ENCODE measurements at regions not wholly inside any gene's neighbourhood (a gene's known extent, or its start where the extent isn't known, plus 50 kb on each side); places are given as distances from the start of the nearest gene placed in this dataset.

DNA sequence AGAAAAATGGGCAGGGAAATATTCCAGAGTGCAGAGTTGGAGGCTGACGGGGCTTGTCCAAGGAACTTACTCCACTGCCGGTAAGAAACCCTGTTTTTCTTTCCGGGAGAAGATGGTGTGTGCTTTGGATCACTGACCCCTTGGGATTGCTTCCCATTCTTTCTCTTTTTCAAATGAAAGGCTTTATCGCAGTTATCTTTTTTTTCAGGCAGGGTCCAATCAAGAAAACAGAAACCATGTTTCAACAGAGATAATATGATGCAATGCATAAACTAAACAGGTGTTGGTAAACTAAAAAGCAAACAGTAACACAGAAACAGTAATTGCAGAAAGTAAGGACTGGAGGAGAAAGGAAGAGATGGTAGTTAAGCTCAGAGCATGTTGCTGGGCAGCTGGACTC lies 145.1 kb downstream of the LYPLAL1 start:
- H3K4me3 ChIP-seq (replicated peaks; ENCODE audit: low read depth, low read length): no peak overlapping the region
- TF ChIP-seq, protein P1, sequence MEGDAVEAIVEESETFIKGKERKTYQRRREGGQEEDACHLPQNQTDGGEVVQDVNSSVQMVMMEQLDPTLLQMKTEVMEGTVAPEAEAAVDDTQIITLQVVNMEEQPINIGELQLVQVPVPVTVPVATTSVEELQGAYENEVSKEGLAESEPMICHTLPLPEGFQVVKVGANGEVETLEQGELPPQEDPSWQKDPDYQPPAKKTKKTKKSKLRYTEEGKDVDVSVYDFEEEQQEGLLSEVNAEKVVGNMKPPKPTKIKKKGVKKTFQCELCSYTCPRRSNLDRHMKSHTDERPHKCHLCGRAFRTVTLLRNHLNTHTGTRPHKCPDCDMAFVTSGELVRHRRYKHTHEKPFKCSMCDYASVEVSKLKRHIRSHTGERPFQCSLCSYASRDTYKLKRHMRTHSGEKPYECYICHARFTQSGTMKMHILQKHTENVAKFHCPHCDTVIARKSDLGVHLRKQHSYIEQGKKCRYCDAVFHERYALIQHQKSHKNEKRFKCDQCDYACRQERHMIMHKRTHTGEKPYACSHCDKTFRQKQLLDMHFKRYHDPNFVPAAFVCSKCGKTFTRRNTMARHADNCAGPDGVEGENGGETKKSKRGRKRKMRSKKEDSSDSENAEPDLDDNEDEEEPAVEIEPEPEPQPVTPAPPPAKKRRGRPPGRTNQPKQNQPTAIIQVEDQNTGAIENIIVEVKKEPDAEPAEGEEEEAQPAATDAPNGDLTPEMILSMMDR (IDR thresholded peaks at IDR 0.05; ENCODE audit: low read depth, low read length, missing control alignments): no peak

DNA sequence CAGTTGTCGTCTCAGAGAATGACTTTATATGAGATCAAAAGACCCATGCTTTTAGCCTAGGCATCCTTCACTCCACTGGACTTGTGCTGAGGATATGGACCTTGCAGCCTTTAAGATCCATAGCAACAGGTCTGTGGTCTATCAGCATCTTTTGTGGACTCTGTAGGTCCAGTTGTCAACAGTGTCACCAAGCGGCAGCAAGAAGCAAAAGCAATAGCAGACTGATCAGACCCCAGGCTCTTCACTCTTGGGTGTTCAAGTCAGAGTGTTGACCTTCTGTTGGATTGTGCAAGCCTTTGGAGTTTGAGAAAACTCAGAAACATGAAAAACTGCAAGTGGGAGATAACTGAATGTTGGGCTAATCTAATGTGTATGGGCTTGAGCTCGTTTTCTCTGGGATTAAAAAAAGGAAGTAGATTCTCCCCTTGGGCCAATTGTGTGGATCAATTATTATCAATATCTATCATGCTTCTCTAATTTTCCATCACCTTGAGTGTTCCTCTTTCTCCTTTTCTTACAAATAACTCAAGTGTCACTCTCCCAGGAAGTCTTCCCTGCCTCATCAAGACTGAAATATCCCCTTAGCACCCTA lies 144.2 kb downstream of the LYPLAL1 start:
- DNase-seq (ENCODE audit: extremely low read depth, low read depth): no peak
- TF ChIP-seq, protein P1 (IDR thresholded peaks at IDR 0.05; ENCODE audit: low read depth, low read length, missing control alignments): no peak
- H3K4me3 ChIP-seq (replicated peaks; ENCODE audit: low read depth, low read length): no peak overlapping the region

More for the DNA sequence above, 145.1 kb downstream of the LYPLAL1 start:
- DNase-seq (ENCODE audit: extremely low read depth, low read depth): no peak

DNA sequence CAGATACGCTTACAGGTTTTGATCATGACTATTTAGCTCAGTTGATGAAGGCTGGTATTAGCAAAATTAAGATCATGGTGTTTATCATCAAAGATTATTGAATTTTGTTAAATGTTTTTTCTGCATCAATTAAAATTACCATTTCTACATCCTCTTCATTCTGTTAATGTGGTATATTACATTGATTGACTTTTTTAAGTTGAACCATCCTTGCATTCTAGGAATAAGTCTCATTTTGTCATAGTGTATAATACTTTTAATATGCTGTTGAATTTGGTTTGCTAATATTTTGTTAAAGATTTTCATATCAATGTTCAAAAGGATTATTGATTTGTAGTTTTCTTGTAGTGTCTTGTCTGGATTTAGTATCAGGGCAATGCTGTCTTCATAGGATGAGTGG lies 142.4 kb downstream of the LYPLAL1 start:
- DNase-seq (ENCODE audit: extremely low read depth, low read depth): no peak
- TF ChIP-seq, protein P1 (IDR thresholded peaks at IDR 0.05; ENCODE audit: low read depth, low read length, missing control alignments): no peak
- H3K4me3 ChIP-seq (replicated peaks; ENCODE audit: low read depth, low read length): no peak overlapping the region

DNA sequence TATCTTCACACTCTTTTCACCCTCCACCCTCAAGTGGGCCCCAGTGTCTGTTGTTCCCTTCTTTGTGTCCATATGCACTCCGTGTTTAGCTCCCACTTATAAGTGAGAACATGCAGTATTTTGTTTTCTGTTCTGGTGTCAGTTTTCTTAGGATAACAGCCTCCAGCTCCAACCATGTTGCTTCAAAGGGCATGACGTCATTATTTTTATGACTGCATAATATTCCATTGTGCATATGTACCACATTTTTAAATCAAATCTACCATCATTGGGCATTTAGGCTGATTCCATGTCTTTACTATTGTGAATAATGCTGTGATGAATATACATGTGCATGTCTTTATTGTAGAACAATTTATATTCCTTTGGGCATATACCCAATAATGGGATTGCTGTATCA lies 140.3 kb downstream of the LYPLAL1 start:
- no peak for DNase-seq (ENCODE audit: extremely low read depth, low read depth)
- TF ChIP-seq, protein P1 (IDR thresholded peaks at IDR 0.05; ENCODE audit: low read depth, low read length, missing control alignments): no peak
- no peak overlapping the region for H3K4me3 ChIP-seq (replicated peaks; ENCODE audit: low read depth, low read length)

DNA sequence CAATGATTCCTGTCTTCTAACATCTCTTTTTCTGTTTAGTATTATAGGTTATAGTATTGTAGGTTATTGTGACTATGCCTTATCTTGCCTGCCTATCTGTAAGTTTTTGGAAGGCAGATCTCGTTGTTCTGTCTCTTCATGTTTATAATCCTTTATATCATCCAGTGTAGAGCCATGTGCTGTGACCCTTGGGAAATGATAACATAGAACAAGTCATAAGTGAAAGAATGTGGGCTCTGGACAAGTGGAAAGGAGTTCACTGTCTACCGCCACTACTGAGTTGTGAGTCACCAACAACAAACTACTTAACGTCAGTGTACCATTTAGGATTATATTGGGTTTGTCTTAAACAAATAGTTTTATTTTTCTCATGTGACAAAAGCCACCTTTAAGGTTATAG lies 139.3 kb downstream of the LYPLAL1 start:
- TF ChIP-seq, protein P1 (IDR thresholded peaks at IDR 0.05; ENCODE audit: low read depth, low read length, missing control alignments): no peak
- DNase-seq (ENCODE audit: extremely low read depth, low read depth): peak; percentile 17
- H3K4me3 ChIP-seq (replicated peaks; ENCODE audit: low read depth, low read length): no peak overlapping the region

DNA sequence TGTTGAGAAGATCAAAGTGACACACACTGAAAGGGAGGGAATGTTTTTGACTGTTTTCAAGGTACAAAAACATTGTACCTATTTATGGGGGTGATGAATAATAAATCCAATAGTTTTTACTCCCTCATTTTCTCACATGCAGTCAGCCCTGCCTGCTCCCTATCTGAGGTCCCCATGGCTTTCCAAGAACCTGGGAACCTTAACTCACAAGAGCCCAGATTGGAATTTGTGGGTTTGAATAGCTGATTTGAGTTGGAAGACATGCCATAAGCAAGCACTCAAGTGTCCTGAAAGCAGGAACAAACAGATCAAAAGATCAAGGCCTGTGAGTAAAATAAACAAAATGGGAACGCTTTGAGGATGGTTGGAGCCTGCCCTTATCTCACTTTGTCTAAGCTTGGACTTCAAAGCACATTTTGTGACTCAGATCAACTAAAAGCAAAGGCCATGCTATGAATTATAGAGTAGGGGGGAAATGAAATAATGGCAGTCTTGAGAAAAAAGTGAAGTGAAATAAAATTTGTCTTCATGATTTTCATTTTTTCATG lies 136.6 kb downstream of the LYPLAL1 start:
- TF ChIP-seq, protein P1 (IDR thresholded peaks at IDR 0.05; ENCODE audit: low read depth, low read length, missing control alignments): no peak
- DNase-seq (ENCODE audit: extremely low read depth, low read depth): no peak
- H3K4me3 ChIP-seq (replicated peaks; ENCODE audit: low read depth, low read length): no peak overlapping the region

DNA sequence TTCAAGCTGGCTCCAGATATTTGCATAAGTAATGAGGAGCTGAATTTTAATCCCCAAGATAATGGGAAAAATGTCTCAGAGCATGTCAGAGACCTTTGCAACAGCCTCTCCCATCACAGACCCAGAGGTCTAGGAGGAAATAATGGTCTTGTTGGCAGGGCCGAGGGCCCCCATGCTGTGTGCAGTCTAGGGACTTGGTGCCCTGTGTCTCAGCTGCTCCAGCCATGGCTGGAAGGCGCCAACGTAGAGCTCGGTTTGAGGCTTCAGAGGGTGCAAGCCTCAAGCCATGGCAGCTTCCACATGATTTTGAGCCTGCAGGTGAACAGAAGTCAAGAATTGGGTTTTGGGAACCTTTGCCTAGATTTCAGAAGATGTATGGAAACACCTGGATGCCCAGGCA lies 134.7 kb downstream of the LYPLAL1 start:
- TF ChIP-seq, protein P1 (IDR thresholded peaks at IDR 0.05; ENCODE audit: low read depth, low read length, missing control alignments): no peak
- H3K4me3 ChIP-seq (replicated peaks; ENCODE audit: low read depth, low read length): no peak overlapping the region
- DNase-seq (ENCODE audit: extremely low read depth, low read depth): no peak
